ENCODE measurements at regions not wholly inside any gene's neighbourhood (a gene's known extent, or its start where the extent isn't known, plus 50 kb on each side); places are given as distances from the start of the nearest gene placed in this dataset.
"Not testable (repeated sequence)": the region's sequence is repeated elsewhere in the genome, so short reads cannot be mapped to it uniquely, and the experiment has no call there.

DNA sequence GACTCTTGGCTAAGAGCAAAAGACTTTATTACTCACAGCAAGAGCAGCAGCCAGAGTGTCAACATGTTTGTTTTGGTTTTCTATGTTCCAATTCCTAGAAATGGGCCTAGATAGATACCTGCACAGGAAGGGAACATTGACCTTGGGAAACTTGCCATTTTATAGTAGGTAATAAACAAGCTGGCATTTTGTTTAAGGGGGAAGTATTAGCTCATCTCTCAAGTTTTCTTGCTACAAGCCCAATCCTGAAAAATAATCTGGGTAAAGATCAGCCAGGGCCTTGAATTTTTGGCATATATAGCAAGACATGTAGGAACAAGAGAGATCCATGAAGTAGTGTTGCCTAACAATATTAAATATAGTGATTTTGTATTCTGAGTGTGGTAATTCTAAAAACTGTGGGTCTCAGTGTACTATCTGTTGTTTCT is 51.4 kb upstream of the RGL1 start:
- no peak overlapping the region for H3K4me3 ChIP-seq (ENCODE audit: low read length)
- no peak overlapping the region for H3K27ac ChIP-seq (ENCODE audit: low read length)
- no peaks in the 10 kb centered on the region for H3K27me3 ChIP-seq (ENCODE audit: control insufficient read depth, insufficient read depth, low read length)
- H3K9me3 ChIP-seq (ENCODE audit: control insufficient read depth, insufficient read depth, low read length): peaks cover 2% of the 10 kb centered on the region; the same call in 1 of the 2 replicates
- H3K36me3 ChIP-seq (ENCODE audit: control insufficient read depth, insufficient read depth, low read length): no peaks in the 10 kb centered on the region
- no peaks in the 10 kb centered on the region for H3K4me1 ChIP-seq (ENCODE audit: control insufficient read depth, insufficient read depth, low read length)
- DNase-seq (ENCODE audit: low read depth, low spot score): no peak

DNA sequence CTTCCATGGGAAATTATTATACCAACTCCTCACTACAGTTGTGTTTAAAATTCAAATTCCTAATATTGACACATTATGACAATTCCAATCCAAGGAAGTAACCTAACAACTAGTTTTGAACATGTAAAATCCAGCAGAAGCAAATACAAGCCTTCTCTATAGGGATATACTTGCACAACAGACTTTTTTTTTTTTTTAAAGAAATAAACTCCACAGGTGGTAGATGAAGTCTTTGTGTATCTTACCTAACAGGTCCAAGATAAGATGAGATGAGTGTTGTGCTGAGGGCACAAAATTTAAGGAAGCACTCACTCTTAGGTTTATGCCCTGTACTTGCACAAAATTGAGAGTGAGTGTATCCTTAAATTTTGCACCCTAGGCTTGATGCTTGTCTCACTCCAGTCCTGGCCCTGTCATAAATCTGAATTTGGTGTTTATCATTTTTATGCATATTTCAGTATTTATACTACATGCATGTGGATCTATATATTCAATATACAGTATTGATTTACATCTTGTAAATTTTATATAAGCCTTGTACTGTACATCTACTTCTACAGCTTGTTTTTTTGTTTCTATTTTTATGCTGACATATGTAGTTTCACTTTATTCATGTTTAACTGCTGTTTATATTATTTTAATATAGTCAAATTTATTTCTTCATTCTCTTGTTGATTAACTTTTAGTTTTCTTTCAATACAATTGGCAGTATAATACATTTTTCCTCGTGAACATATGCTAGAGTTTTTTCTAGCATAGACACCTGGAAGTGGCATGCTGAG is 60.6 kb upstream of the RGL1 start:
- no peaks in the 10 kb centered on the region for H3K9me3 ChIP-seq (ENCODE audit: control insufficient read depth, insufficient read depth, low read length)
- no CpG with 5 or more reads among the region's 1 CpG for WGBS (ENCODE audit: insufficient coverage, insufficient read length)
- no peaks in the 10 kb centered on the region for H3K36me3 ChIP-seq (ENCODE audit: control insufficient read depth, insufficient read depth, low read length)
- peaks cover 1% of the 10 kb centered on the region; the same call in 1 of the 2 replicates for H3K4me1 ChIP-seq (ENCODE audit: control insufficient read depth, insufficient read depth, low read length)
- H3K27me3 ChIP-seq (ENCODE audit: control insufficient read depth, insufficient read depth, low read length): no peaks in the 10 kb centered on the region
- H3K4me3 ChIP-seq (ENCODE audit: low read length): no peak overlapping the region
- H3K27ac ChIP-seq (ENCODE audit: low read length): no peak overlapping the region
- no peak for DNase-seq (ENCODE audit: low read depth, low spot score)

- WGBS (ENCODE audit: insufficient coverage, insufficient read length): 100% methylated on average over 1 of the region's 4 CpGs
- H3K9me3 ChIP-seq (ENCODE audit: control insufficient read depth, insufficient read depth, low read length): no peaks in the 10 kb centered on the region
These were observed 62.6 kb upstream of the RGL1 start for GRCh38 chr1:183742355-183742754.

DNA sequence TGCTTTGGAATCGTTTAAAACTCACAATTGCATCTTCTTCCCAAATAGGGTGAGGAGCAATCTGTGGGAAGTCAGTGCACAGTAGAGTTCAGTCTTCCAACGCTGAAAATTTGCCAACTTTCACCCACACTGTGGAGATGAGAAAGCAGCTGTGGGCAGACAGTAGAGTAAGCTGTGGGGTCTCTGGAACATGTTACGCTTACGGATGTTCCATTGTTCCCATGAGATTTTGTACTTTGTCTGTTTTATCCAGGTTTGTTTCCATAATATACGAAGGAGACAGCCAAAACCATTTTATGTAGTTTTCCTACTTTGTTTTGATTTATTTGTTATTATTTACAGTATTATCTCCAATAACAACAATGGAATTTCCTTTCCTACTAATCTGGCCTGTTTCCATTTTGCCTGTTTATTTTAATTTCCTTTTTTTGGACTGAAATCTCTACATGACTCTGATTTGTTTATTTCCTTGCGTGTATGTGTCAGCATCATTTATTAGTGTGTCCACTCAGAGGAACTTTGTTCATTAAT is 65.1 kb upstream of the RGL1 start:
- H3K27ac ChIP-seq (ENCODE audit: low read length): no peak overlapping the region

More at GRCh38 chr1:183742355-183742754, 62.6 kb upstream of the RGL1 start:
- Histone ChIP-seq H3K27ac (ENCODE audit: low read length) (no peak overlapping the region), H3K4me1 (ENCODE audit: control insufficient read depth, insufficient read depth, low read length) (peaks cover 1% of the 10 kb centered on the region; the same call in 1 of the 2 replicates), H3K27me3 (ENCODE audit: control insufficient read depth, insufficient read depth, low read length) (no peaks in the 10 kb centered on the region), H3K36me3 (ENCODE audit: control insufficient read depth, insufficient read depth, low read length) (no peaks in the 10 kb centered on the region), H3K4me3 (ENCODE audit: low read length) (no peak overlapping the region)
- DNase-seq (ENCODE audit: low read depth, low spot score): no peak

DNA sequence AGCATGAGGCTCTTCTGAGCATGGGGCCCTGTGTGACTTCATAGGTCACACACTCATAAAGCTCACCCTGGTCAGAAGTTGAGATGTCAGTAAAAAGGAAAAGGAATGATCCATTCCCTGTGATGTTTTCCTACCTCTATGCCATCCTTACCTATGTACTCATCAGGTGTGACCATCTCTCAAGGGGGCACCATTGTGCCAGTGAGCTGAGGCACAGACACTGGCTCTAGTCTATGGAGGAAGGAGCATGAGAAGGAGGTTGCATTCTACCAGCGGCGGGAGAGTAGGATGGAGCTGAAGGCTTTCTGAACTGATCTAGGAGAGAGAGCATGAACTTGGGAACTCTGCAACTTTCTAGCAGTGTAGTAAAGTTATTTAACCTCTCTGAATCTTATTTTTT is 65.8 kb upstream of the RGL1 start:
- H3K4me3 ChIP-seq (ENCODE audit: low read length): no peak overlapping the region
- no peaks in the 10 kb centered on the region for H3K27me3 ChIP-seq (ENCODE audit: control insufficient read depth, insufficient read depth, low read length)
- no peaks in the 10 kb centered on the region for H3K4me1 ChIP-seq (ENCODE audit: control insufficient read depth, insufficient read depth, low read length)
- no peaks in the 10 kb centered on the region for H3K36me3 ChIP-seq (ENCODE audit: control insufficient read depth, insufficient read depth, low read length)
- no peak for DNase-seq (ENCODE audit: low read depth, low spot score)
- H3K9me3 ChIP-seq (ENCODE audit: control insufficient read depth, insufficient read depth, low read length): no peaks in the 10 kb centered on the region
- WGBS (ENCODE audit: insufficient coverage, insufficient read length): no CpG with 5 or more reads among the region's 2 CpGs
- H3K27ac ChIP-seq (ENCODE audit: low read length): no peak overlapping the region

More for the DNA sequence above, 65.1 kb upstream of the RGL1 start:
- Histone ChIP-seq H3K4me3 (ENCODE audit: low read length) (no peak overlapping the region), H3K27me3 (ENCODE audit: control insufficient read depth, insufficient read depth, low read length) (no peaks in the 10 kb centered on the region), H3K9me3 (ENCODE audit: control insufficient read depth, insufficient read depth, low read length) (no peaks in the 10 kb centered on the region), H3K4me1 (ENCODE audit: control insufficient read depth, insufficient read depth, low read length) (peaks cover 1% of the 10 kb centered on the region; the same call in 1 of the 2 replicates), H3K36me3 (ENCODE audit: control insufficient read depth, insufficient read depth, low read length) (no peaks in the 10 kb centered on the region)
- no peak for DNase-seq (ENCODE audit: low read depth, low spot score)
- no CpG with 5 or more reads among the region's 6 CpGs for WGBS (ENCODE audit: insufficient coverage, insufficient read length)

DNA sequence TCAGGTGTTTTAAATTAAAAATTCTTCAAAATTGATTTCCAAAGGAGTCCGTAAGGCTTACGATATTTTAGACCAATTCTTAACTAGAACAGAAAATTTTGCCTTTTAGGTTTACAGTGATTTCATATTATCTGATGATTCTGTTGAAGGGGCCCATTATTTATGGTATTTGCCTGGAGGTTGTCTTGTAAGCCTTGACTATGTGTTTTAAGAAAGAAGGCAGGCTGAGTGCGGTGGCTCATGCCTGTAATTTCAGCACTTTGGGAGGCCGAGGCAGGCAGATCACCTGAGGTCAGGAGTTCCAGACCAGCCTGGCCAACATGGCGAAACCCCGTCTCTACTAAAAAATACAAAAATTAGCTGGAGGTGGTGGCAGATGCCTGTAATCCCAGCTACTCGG is 67.0 kb upstream of the RGL1 start:
- H3K4me3 ChIP-seq (ENCODE audit: low read length); H3K36me3 ChIP-seq (ENCODE audit: control insufficient read depth, insufficient read depth, low read length); H3K27me3 ChIP-seq (ENCODE audit: control insufficient read depth, insufficient read depth, low read length); H3K27ac ChIP-seq (ENCODE audit: low read length); H3K4me1 ChIP-seq (ENCODE audit: control insufficient read depth, insufficient read depth, low read length); DNase-seq (ENCODE audit: low read depth, low spot score); H3K9me3 ChIP-seq (ENCODE audit: control insufficient read depth, insufficient read depth, low read length): not testable (repeated sequence)
- WGBS (ENCODE audit: insufficient coverage, insufficient read length): no CpG with 5 or more reads among the region's 7 CpGs

DNA sequence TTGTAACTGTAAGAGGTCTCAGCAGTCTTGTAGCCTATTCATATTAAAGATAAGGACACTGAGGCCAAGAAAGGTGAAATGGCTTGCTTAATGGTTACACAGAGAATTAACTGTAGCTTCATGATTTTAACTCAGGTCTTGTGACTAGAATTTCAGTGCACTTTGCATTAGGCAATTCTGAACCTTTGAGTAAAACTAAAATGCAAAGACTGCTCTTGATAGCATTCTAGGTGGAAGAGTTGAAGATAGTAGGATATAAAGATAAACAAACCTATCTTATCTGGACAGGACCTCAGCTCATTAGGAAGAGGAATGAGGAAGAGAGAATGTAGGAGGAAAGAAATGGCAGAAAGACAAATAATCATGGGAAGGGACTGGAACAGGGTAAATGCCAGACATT is 68.6 kb upstream of the RGL1 start:
- H3K4me1 ChIP-seq (ENCODE audit: control insufficient read depth, insufficient read depth, low read length): no peaks in the 10 kb centered on the region
- H3K27me3 ChIP-seq (ENCODE audit: control insufficient read depth, insufficient read depth, low read length): no peaks in the 10 kb centered on the region
- no peaks in the 10 kb centered on the region for H3K36me3 ChIP-seq (ENCODE audit: control insufficient read depth, insufficient read depth, low read length)
- no peaks in the 10 kb centered on the region for H3K9me3 ChIP-seq (ENCODE audit: control insufficient read depth, insufficient read depth, low read length)
- no peak for DNase-seq (ENCODE audit: low read depth, low spot score)
- no peak overlapping the region for H3K27ac ChIP-seq (ENCODE audit: low read length)
- H3K4me3 ChIP-seq (ENCODE audit: low read length): no peak overlapping the region

GRCh38 chr1:183735069-183735860 is 69.7 kb upstream of the RGL1 start:
- Histone ChIP-seq H3K27me3 (ENCODE audit: control insufficient read depth, insufficient read depth, low read length) (no peaks in the 10 kb centered on the region), H3K36me3 (ENCODE audit: control insufficient read depth, insufficient read depth, low read length) (no peaks in the 10 kb centered on the region), H3K9me3 (ENCODE audit: control insufficient read depth, insufficient read depth, low read length) (no peaks in the 10 kb centered on the region), H3K27ac (ENCODE audit: low read length) (no peak overlapping the region), H3K4me1 (ENCODE audit: control insufficient read depth, insufficient read depth, low read length) (no peaks in the 10 kb centered on the region), H3K4me3 (ENCODE audit: low read length) (no peak overlapping the region)
- WGBS (ENCODE audit: insufficient coverage, insufficient read length): no CpG with 5 or more reads among the region's 1 CpG
- DNase-seq (ENCODE audit: low read depth, low spot score): no peak

DNA sequence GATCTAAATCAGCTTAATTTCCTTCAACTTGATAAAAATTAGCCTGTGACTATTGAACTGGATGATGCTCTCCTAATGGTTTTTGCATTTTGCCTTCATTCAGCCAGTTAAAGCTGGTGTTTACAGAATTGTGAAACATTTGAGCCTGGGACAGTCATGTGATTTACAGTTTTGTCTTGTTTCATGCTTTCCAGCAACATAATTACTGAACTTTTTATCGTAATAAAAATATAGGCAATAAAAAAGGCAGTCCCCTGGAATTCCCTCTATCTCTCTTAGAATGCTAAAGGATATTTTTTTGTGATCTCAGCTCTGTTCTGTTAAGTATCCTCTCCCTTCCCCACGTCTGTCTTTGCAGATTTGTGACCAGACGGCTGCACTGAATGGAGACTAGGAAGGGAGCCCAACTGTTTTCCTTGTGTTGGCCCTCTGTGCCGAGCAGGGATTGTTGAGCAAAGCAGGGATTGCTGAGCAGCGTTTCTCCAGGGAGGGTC is 70.3 kb upstream of the RGL1 start:
- no peaks in the 10 kb centered on the region for H3K4me1 ChIP-seq (ENCODE audit: control insufficient read depth, insufficient read depth, low read length)
- no peak overlapping the region for H3K27ac ChIP-seq (ENCODE audit: low read length)
- no peak for DNase-seq (ENCODE audit: low read depth, low spot score)
- no CpG with 5 or more reads among the region's 5 CpGs for WGBS (ENCODE audit: insufficient coverage, insufficient read length)
- H3K27me3 ChIP-seq (ENCODE audit: control insufficient read depth, insufficient read depth, low read length): no peaks in the 10 kb centered on the region
- no peaks in the 10 kb centered on the region for H3K9me3 ChIP-seq (ENCODE audit: control insufficient read depth, insufficient read depth, low read length)
- H3K4me3 ChIP-seq (ENCODE audit: low read length): no peak overlapping the region
- H3K36me3 ChIP-seq (ENCODE audit: control insufficient read depth, insufficient read depth, low read length): no peaks in the 10 kb centered on the region

DNA sequence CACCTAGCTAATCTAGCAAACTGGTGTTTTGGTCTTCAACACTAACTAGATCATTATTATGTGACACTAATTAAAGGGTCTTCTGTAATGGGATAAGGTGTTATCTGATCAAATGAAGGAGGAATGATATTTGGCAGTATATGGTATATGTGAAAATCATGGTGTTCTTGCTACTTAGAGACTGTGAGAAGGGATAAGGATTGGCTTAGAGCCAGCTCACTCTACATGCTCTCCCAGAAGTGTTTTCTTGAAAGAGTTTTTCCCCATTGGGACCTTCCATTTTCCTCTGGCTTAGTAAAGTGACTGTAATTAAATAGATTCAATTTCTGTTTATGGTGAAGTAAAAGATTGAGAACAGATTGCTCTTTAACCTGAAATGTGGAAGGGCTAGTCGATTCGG is 71.2 kb upstream of the RGL1 start:
- Histone ChIP-seq H3K27me3 (ENCODE audit: control insufficient read depth, insufficient read depth, low read length) (no peaks in the 10 kb centered on the region), H3K27ac (ENCODE audit: low read length) (no peak overlapping the region), H3K4me1 (ENCODE audit: control insufficient read depth, insufficient read depth, low read length) (no peaks in the 10 kb centered on the region), H3K36me3 (ENCODE audit: control insufficient read depth, insufficient read depth, low read length) (no peaks in the 10 kb centered on the region), H3K4me3 (ENCODE audit: low read length) (no peak overlapping the region), H3K9me3 (ENCODE audit: control insufficient read depth, insufficient read depth, low read length) (no peaks in the 10 kb centered on the region)
- no peak for DNase-seq (ENCODE audit: low read depth, low spot score)
- WGBS (ENCODE audit: insufficient coverage, insufficient read length): no CpG with 5 or more reads among the region's 2 CpGs

Measured in iPS DF 6.9 (cell line).